ENCODE measurements at regions not wholly inside any gene's neighbourhood (a gene's known extent, or its start where the extent isn't known, plus 50 kb on each side); places are given as distances from the start of the nearest gene placed in this dataset.

DNA sequence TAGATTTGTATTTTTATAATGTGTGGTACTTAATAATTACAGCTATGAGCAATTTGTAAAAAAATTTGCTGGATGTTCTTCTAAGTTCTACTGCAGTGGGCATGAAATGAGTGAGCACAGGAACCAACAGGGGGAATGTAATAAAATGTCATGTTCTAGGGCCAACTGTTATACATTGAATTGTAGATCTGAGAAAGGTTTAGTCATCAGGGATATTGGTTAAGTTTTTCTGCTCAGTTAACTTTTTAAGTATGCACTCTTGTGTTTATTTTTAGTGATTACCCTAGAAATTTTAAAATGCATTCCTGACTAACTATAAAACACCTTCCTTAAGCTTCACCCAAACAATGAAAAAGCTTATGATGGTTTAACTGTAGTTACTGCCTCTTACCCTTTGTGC lies 101.8 kb downstream of the CAND1 start:
- no peak for DNase-seq (ENCODE audit: low spot score)

- DNase-seq (ENCODE audit: low spot score) = no peak
Measured at GRCh38 chr12:67377021-67377420, 107.9 kb downstream of the CAND1 start.

DNA sequence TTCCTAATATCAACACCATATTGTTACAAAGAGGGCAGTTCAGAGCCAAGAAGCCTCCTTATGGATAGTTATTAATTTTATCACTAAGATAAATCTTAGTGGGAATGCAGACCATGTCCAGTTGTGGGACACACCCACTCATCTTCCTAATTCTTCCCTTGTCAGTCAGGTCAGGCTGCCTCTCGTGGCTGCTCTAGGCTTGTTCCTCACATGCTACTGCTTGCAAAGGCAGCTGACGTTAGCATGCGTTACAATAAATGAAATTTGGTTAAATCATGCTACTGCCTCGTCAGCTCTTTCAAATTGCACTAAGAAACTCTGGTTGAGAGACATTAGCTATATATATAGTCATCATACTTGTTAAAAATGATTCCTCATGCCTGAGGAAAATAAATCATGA lies 108.4 kb downstream of the CAND1 start:
- DNase-seq (ENCODE audit: low spot score) = no peak

DNA sequence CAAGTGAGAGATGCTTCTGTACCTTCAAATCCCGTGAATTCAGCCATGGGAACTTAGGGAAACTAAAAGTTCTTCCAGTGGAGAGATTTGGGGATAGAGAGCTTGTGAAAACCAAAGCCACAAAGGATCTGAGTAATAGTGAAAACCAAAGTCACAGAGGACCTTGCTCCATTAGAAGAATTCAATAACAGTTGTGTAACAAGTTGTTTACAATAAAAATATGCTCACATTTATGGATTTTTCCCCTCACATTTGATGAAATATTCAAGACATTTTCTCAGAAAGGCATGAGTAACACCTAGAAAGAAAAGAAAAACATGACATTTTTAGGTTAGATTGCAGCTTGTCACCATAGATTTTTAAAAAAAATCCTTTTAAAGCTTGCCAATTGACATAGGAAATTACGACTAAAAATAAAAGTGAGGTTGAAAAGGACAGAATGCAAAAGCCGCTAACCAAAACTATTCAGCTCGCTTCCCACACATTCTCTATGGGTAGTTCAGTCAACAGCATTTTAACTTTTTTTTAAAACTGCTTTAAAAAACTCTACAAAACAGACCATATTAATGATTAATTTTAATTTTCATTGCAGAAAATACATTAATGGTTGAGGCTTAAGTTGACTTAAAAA lies 113.2 kb downstream of the CAND1 start:
- DNase-seq (ENCODE audit: low spot score) = no peak

GRCh38 chr12:67386869-67387565 lies 117.9 kb downstream of the CAND1 start:
- DNase-seq (ENCODE audit: low spot score) = no peak

DNA sequence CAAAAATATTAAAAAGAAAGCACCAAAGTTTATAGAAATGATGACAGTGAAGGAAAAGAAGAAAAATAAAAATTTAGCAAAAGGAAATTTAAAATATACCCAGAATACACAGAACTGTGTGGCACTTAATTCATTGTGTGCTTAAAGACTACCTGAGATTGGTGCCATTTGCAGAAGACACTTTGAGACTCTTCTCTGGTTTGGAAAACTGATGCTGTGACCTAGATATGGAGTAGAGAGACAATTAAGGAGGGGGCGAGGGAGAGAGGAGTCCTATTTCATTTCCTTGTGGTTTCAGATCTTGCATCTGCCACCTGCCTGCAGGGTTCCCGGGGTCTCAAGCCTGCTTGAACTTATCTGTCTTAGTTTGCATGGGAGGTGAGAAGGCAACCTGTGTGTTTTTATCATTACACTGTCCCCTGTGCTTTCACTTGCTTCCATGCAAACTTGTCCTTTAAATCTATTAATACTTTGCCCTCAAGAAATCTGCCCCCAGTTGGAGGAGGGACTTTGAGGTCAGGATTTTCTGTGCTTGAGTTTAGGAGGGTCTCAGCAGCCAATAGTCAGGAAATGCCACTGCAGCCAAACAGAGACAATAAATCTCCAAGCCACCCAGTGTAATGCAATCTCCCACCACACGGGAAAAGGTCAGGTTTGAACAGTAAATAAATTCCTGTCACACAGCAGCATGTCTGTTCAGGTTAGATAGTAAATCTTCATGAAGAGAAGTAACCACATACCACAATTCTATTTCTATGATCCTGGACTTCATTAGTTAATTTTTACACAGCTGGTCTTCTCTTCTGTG lies 119.4 kb downstream of the CAND1 start:
- no peak for DNase-seq (ENCODE audit: low spot score)

DNA sequence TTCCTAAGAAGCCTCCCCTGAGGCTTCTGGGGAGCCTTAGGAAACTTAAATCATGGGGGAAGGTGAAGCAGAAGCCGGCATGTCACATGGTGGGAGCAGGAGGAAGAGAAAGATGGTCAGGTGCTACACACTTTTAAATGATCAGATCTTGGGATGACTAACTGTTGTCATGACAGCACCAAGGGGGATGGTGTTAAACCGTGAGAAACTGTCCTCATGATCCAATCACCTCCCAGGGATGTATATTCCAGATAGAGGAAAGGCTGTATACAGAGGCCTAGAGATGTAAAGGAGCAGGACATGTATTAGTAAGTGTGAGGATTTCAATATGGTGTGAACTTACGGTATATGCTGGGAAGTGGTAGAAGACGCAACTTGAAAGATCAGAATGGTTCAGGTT lies 121.1 kb downstream of the CAND1 start:
- no peak for DNase-seq (ENCODE audit: low spot score)

GRCh38 chr12:67391034-67391433 lies 121.9 kb downstream of the CAND1 start:
- no peak for DNase-seq (ENCODE audit: low spot score)

GRCh38 chr12:67391656-67392055 lies 122.5 kb downstream of the CAND1 start:
- no peak for DNase-seq (ENCODE audit: low spot score)

DNA sequence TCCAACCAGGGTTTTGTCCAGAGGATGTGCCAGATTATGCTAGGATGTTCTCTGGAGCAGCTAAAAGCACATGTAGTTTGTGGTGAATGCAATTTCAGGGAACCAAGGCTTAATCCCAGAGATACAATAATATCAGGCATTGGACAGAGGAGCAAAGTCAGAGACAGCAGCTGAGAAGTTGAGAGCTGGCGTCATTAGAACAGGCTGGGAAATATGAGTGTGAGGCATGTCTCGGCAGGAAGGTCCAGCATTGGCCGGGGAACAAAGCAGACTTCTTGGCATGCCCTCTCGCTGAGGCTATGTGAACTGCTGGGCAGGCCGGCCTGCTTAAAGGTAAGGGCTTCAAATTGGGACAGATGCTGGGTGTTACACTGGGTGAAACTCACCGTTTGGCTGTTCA lies 125.4 kb downstream of the CAND1 start:
- peak; percentile 80 for DNase-seq (ENCODE audit: low spot score)

DNA sequence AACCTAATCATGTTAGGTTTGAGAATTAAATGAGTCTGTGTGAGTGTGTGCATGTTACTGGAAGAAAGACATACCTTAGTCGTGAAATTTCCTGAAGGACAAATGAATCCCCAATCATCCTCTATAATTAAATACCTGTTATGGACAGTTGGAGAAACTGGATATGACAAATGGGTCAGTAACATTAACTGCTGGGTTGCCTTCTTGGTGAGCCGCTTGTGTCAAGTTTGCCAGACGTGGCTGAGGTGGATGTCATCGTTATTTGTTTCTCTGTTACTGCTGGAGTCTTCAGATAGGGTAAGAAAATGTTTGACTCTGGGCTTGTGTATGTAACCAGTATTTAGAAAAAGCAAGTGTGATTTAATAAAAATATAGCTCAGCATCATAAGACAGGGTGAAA lies 131.6 kb downstream of the CAND1 start:
- no peak for DNase-seq (ENCODE audit: low spot score)

DNA sequence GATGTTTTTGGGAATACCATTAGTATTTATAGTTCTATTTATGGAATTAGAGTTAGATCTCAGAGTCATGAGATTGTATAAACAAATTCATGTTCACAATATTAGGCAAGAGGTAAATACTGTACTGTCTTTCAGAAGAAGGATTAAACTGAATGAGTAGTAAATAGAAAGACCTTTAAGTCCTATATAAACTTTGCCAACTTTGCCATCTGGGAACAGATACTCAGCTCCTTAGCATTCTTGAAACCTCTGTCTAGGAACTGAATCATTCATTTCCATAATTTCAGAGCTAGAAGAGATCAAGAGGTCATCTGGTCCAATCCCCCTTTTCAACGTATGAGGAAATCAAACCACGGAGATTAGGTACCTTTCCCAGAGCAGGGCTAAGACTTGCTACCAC lies 141.1 kb downstream of the CAND1 start:
- DNase-seq (ENCODE audit: low spot score) = no peak

DNA sequence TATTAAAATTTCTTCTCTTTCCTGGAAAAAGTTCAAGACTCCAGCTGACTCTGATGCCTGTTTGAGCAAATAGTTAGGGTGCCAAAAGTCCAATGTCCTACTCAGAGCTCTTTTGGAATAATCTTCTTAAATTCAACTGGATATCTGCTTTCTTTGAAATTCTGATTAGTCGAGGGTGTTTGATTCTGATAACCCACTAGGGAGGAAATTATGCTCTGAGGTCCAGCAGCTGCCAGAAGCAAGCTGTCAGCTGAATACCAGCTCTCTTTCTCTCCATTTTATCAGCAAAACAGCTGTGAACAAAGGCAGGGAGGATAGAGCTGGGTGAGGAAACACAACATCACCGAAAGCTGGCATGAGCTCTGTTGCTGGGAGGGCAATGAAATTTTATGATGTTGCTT lies 141.5 kb downstream of the CAND1 start:
- DNase-seq (ENCODE audit: low spot score) = no peak

GRCh38 chr12:67411562-67411961 lies 142.4 kb downstream of the CAND1 start:
- DNase-seq (ENCODE audit: low spot score) = no peak

GRCh38 chr12:67413577-67413976 lies 144.4 kb downstream of the CAND1 start:
- no peak for DNase-seq (ENCODE audit: low spot score)

DNA sequence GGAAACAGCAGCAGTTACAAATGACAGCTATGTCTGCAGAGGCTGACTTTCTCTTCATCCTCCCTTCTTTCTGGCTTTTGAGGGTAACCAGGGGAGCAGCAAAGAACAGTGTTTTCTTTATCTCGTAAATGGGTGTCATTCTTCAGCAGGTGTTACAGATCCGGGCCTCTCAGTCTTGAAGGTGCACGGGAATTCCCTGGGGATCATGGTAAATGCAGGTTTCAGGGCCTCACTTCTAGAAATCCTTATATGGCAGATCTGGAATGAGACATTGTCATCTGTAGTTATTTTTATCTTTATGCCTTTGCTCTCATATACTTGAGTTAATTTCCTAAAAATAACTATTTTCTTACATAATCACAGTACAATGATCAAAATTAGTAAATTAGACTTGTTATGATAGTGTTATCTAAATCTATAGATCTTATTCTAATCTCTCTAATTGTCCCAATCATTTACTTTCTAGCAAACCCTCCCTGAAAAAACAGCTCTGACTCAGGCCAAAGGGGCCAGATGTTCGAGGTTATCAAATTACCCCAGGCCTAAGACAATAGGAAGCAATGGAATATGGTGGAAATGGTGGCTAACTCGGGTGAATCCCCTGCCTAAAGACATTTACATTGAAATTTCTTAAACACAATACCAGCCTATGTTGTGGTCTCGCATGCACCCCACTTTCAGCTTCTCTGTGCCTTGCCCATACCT lies 145.0 kb downstream of the CAND1 start:
- DNase-seq (ENCODE audit: low spot score) = no peak

- DNase-seq (ENCODE audit: low spot score) = no peak
Measured at GRCh38 chr12:67415473-67415872, 146.3 kb downstream of the CAND1 start.

DNA sequence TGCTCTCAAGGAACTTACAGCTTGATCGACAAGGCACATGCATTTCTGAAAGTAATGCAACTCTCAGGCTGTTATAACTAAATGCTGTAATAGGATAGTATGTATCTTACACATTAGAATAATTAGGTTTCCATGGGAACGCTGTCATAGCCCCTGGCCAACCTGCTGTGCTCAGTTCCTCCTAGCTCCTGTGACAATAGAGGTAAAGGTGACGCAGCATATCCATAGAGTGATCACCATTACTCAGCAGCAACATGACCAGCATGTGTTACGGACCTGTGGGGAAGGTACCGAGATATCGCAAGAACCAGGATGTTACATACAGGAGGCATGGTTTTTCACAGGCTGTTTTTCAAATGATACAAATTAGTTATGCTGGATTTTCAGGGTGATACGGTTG lies 150.7 kb downstream of the CAND1 start:
- no peak for DNase-seq (ENCODE audit: low spot score)

GRCh38 chr12:67420506-67420905 lies 151.3 kb downstream of the CAND1 start:
- no peak for DNase-seq (ENCODE audit: low spot score)

GRCh38 chr12:67422081-67422480 lies 152.9 kb downstream of the CAND1 start:
- DNase-seq (ENCODE audit: low spot score) = no peak

DNA sequence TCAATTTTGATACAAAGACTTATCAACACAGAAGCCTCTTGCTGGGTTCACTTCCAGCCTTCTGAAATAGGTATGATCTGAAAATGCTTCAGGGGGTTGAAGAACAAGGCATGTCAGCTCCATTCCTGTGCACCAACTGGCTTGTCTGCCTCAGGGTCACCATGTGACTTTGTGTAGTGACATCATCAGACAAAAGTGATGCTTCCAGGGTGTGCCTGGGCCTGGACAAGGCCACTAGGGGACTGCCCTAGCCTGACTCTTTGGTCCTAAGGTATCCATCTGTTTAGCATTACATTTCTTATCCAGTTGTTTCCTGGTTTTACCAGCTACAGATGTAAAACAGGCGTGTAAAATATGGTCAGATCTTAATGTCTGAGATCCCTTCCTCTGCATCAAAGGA lies 155.6 kb downstream of the CAND1 start:
- no peak for DNase-seq (ENCODE audit: low spot score)

DNA sequence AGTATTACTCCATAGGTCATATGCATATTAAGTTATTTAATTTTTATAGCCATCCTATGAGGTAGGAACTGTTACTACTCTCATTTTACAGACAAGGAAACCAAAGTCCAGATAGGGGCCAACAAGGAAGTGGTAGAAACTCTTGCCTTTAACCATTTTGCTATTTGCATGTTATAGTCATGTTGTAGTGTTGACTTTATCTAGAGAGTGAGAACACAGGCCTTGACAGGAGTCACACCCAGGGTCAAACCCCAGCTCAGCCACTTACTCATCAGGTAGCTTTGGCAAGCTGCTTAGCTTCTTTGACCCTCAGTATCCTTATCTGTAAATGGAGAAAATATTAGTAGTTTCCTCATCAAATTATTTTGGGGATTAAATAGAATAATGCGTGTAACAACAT lies 156.2 kb downstream of the CAND1 start:
- no peak for DNase-seq (ENCODE audit: low spot score)

GRCh38 chr12:67426067-67426466 lies 156.9 kb downstream of the CAND1 start:
- DNase-seq (ENCODE audit: low spot score) = no peak
